Ishikawa (cell line): ENCODE measurements at regions not wholly inside any gene's neighbourhood (a gene's known extent, or its start where the extent isn't known, plus 50 kb on each side); places are given as distances from the start of the nearest gene placed in this dataset.

ENCODE experiments used
- CEBPB ChIP-seq: IDR thresholded peaks from 2 replicates; pipeline ENCODE4 v1.6.1; 2012
- CREB1 ChIP-seq: IDR thresholded peaks from 2 replicates; pipeline ENCODE4 v1.6.1; 2012; ENCODE audit warnings: low read depth
- EGR1 ChIP-seq: IDR thresholded peaks from 2 replicates; pipeline ENCODE4 v1.6.1; 2012
- EP300 ChIP-seq: IDR thresholded peaks from 2 replicates; pipeline ENCODE4 v1.6.1; 2012; ENCODE audit warnings: borderline replicate concordance
- FOXM1 ChIP-seq: IDR thresholded peaks from 2 replicates; pipeline ENCODE4 v1.6.1; 2012; ENCODE audit warnings: low read depth, borderline replicate concordance
- NFIC ChIP-seq: IDR thresholded peaks from 2 replicates; pipeline ENCODE4 v1.6.1; 2012
- RAD21 ChIP-seq: IDR thresholded peaks from 2 replicates; pipeline ENCODE4 v1.6.1; 2012; ENCODE audit warnings: low read depth
- TAF1 ChIP-seq: IDR thresholded peaks from 2 replicates; pipeline ENCODE4 v1.6.1; 2012; ENCODE audit warnings: low read depth, mild to moderate bottlenecking
- TCF12 ChIP-seq: IDR thresholded peaks from 2 replicates; pipeline ENCODE4 v1.6.1; 2012; ENCODE audit warnings: low read depth
- TEAD4 ChIP-seq: IDR thresholded peaks from 2 replicates; pipeline ENCODE4 v1.6.1; 2012
- YY1 ChIP-seq: IDR thresholded peaks from 2 replicates; pipeline ENCODE4 v1.6.1; 2012; ENCODE audit warnings: low read depth
- ZBTB7A ChIP-seq: IDR thresholded peaks from 2 replicates; pipeline ENCODE4 v1.6.1; 2012; ENCODE audit warnings: low read depth
- TF ChIP-seq, protein P1 (sequence below): IDR thresholded peaks from 2 replicates; pipeline ENCODE4 v1.6.1; 2012
- TF ChIP-seq, protein P2 (sequence below): IDR thresholded peaks from 2 replicates; pipeline ENCODE4 v1.6.1; 2012; ENCODE audit warnings: low read depth, mild to moderate bottlenecking
- TF ChIP-seq, protein P3 (sequence below): IDR thresholded peaks from 2 replicates; pipeline ENCODE4 v1.6.1; 2012

DNA sequence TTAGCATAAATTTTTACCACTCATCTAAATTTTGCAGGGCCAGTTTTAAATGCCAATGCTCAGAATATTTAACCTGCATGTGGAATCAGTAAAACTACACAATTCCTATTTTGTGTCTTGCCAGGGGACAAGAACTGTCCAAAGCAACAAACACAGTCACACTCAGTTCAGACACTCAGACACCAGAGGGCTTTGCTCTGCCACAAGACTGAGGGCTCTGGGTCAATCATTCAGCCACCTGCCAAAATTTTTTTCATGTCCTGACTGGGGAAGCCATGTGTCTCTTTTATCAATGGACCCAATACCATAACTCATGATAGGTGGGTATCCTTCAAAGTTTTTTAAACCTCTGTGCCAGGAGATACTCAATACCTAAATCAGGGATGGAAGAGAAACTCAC lies 304.0 kb upstream of the ANO3 start:
- TF ChIP-seq TAF1 (no peak), EGR1 (no peak), TEAD4 (no peak), YY1 (no peak), FOXM1 (no peak), TCF12 (no peak), CREB1 (no peak), ZBTB7A (no peak), RAD21 (no peak), EP300 (no peak)
- TF ChIP-seq, protein P1, sequence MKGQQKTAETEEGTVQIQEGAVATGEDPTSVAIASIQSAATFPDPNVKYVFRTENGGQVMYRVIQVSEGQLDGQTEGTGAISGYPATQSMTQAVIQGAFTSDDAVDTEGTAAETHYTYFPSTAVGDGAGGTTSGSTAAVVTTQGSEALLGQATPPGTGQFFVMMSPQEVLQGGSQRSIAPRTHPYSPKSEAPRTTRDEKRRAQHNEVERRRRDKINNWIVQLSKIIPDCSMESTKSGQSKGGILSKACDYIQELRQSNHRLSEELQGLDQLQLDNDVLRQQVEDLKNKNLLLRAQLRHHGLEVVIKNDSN = no peak
- TF ChIP-seq, protein P2, sequence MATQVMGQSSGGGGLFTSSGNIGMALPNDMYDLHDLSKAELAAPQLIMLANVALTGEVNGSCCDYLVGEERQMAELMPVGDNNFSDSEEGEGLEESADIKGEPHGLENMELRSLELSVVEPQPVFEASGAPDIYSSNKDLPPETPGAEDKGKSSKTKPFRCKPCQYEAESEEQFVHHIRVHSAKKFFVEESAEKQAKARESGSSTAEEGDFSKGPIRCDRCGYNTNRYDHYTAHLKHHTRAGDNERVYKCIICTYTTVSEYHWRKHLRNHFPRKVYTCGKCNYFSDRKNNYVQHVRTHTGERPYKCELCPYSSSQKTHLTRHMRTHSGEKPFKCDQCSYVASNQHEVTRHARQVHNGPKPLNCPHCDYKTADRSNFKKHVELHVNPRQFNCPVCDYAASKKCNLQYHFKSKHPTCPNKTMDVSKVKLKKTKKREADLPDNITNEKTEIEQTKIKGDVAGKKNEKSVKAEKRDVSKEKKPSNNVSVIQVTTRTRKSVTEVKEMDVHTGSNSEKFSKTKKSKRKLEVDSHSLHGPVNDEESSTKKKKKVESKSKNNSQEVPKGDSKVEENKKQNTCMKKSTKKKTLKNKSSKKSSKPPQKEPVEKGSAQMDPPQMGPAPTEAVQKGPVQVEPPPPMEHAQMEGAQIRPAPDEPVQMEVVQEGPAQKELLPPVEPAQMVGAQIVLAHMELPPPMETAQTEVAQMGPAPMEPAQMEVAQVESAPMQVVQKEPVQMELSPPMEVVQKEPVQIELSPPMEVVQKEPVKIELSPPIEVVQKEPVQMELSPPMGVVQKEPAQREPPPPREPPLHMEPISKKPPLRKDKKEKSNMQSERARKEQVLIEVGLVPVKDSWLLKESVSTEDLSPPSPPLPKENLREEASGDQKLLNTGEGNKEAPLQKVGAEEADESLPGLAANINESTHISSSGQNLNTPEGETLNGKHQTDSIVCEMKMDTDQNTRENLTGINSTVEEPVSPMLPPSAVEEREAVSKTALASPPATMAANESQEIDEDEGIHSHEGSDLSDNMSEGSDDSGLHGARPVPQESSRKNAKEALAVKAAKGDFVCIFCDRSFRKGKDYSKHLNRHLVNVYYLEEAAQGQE = no peak

DNA sequence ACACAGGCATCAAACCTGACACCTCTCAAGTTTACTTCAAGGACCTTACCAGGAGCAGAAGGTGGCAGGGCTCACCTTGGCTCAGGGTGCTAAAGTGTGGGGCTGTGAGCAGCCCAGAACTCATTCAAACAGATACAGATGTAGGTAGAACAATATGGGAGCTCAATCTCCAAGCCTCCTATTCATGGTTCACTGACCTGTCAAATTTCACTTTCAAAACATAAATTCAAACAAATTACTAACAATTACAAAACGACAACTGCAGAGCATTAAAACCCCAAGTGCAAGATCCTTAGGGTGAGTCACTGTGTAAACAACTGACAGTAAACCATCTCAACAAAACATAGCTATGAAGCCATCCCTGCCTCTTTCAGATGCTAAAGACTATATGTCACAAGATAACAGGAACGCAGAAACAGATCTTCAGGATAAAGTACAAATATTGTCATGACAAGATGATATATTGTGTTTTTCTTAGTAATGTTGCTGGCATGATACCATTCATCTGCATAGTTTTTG lies 303.5 kb upstream of the ANO3 start:
- TF ChIP-seq ZBTB7A = no peak
- TF ChIP-seq, protein P2 = no peak
- no peak for TF ChIP-seq EP300
- no peak for TF ChIP-seq TAF1
- TF ChIP-seq CREB1 = no peak
- TF ChIP-seq, protein P1 = no peak
- TF ChIP-seq, protein P3, sequence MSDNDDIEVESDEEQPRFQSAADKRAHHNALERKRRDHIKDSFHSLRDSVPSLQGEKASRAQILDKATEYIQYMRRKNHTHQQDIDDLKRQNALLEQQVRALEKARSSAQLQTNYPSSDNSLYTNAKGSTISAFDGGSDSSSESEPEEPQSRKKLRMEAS = no peak
- TF ChIP-seq FOXM1 = no peak
- TF ChIP-seq RAD21 = no peak
- TF ChIP-seq EGR1 = no peak
- TF ChIP-seq TEAD4 = no peak
- no peak for TF ChIP-seq CEBPB
- TF ChIP-seq TCF12 = no peak
- no peak for TF ChIP-seq YY1
- no peak for TF ChIP-seq NFIC

DNA sequence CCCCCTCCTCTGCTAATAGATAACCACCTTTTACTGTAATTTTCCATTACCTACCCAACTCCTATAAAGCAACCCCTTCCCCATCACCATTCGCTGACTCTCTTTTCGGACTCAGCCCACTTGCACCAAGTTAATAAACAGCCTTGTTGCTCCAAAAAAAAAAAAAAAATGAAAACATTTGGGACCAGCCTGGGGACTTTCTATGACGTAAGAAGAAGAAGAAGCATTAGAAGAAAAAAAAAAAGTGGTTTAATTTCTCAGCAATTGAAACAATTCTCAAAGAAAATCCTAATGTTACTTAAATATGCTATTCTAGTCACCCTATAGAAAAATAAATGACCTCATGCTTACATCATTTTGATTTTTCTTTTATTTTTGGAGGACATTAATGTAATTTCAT lies 301.5 kb upstream of the ANO3 start:
- TF ChIP-seq NFIC (no peak), TAF1 (no peak), YY1 (no peak), FOXM1 (no peak), TCF12 (no peak), CEBPB (no peak), CREB1 (no peak), EGR1 (no peak), EP300 (no peak), TEAD4 (no peak), ZBTB7A (no peak), RAD21 (no peak)
- TF ChIP-seq, protein P1 = no peak
- TF ChIP-seq, protein P3 = no peak
- TF ChIP-seq, protein P2 = no peak

DNA sequence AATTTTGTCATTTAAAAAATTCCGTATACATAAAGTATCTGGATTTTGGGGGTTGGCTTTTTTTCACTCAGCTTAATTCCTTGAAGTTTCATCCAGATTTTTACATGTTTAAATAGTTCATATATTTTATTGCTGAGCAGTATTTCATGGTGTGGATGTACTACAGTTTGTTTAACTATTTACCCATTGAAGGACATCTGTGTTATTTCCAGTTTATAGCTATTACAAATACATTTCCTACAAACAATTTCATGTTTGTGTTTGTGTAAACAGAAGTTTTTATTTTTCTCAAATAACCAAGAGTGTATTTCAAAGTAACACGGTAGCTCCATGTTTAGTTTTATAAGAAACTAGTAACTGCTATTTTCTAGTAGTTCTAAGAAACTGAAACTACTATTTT lies 299.7 kb upstream of the ANO3 start:
- TF ChIP-seq YY1 (no peak), TCF12 (no peak), EP300 (no peak), CREB1 (no peak), FOXM1 (no peak)
- TF ChIP-seq, protein P3 = no peak
